ENCODE measurements at regions not wholly inside any gene's neighbourhood (a gene's known extent, or its start where the extent isn't known, plus 50 kb on each side); places are given as distances from the start of the nearest gene placed in this dataset.

DNA sequence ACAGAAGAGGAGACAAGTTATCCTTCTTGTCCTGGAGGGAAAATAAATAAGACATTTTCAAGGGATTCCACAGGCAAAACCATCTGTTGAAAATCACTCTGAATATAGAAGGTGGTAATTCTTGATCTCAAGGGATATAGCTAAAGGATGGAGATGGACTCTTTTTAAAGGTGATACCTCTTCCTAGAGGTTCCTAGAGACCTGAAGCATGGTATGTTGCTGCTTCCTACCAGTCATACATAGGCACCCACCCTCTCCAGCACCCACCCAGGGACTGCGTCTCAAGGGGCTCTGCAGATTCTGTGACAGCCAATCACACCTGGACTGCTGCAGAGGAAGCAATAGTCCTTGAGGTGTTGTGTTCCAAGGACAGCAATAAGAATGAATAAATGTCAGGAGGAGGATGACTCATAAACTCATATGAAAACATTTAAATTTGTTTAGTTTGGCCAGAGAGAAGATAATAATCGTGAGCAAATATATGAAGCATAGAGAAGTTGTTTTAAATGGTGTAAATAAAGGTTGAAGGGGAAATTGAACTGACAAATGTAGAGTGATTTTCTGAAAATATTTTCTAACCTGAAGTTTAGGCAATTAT is 741.6 kb upstream of the CBLB start (continued):
- TF ChIP-seq, protein P1, sequence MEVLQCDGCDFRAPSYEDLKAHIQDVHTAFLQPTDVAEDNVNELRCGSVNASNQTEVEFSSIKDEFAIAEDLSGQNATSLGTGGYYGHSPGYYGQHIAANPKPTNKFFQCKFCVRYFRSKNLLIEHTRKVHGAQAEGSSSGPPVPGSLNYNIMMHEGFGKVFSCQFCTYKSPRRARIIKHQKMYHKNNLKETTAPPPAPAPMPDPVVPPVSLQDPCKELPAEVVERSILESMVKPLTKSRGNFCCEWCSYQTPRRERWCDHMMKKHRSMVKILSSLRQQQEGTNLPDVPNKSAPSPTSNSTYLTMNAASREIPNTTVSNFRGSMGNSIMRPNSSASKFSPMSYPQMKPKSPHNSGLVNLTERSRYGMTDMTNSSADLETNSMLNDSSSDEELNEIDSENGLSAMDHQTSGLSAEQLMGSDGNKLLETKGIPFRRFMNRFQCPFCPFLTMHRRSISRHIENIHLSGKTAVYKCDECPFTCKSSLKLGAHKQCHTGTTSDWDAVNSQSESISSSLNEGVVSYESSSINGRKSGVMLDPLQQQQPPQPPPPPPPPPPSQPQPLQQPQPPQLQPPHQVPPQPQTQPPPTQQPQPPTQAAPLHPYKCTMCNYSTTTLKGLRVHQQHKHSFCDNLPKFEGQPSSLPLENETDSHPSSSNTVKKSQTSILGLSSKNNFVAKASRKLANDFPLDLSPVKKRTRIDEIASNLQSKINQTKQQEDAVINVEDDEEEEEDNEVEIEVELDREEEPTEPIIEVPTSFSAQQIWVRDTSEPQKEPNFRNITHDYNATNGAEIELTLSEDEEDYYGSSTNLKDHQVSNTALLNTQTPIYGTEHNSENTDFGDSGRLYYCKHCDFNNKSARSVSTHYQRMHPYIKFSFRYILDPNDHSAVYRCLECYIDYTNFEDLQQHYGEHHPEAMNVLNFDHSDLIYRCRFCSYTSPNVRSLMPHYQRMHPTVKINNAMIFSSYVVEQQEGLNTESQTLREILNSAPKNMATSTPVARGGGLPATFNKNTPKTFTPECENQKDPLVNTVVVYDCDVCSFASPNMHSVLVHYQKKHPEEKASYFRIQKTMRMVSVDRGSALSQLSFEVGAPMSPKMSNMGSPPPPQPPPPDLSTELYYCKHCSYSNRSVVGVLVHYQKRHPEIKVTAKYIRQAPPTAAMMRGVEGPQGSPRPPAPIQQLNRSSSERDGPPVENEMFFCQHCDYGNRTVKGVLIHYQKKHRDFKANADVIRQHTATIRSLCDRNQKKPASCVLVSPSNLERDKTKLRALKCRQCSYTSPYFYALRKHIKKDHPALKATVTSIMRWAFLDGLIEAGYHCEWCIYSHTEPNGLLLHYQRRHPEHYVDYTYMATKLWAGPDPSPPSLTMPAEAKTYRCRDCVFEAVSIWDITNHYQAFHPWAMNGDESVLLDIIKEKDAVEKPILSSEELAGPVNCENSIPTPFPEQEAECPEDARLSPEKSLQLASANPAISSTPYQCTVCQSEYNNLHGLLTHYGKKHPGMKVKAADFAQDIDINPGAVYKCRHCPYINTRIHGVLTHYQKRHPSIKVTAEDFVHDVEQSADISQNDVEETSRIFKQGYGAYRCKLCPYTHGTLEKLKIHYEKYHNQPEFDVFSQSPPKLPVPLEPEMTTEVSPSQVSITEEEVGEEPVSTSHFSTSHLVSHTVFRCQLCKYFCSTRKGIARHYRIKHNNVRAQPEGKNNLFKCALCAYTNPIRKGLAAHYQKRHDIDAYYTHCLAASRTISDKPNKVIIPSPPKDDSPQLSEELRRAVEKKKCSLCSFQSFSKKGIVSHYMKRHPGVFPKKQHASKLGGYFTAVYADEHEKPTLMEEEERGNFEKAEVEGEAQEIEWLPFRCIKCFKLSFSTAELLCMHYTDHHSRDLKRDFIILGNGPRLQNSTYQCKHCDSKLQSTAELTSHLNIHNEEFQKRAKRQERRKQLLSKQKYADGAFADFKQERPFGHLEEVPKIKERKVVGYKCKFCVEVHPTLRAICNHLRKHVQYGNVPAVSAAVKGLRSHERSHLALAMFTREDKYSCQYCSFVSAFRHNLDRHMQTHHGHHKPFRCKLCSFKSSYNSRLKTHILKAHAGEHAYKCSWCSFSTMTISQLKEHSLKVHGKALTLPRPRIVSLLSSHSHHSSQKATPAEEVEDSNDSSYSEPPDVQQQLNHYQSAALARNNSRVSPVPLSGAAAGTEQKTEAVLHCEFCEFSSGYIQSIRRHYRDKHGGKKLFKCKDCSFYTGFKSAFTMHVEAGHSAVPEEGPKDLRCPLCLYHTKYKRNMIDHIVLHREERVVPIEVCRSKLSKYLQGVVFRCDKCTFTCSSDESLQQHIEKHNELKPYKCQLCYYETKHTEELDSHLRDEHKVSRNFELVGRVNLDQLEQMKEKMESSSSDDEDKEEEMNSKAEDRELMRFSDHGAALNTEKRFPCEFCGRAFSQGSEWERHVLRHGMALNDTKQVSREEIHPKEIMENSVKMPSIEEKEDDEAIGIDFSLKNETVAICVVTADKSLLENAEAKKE (CRISPR knock-in tag; IDR thresholded peaks at IDR 0.05), result no peak
- TF ChIP-seq ZNF331 (CRISPR knock-in tag; IDR thresholded peaks at IDR 0.05; ENCODE audit: low read depth), result no peak
- no peak for TF ChIP-seq JUNB (IDR thresholded peaks at IDR 0.05; ENCODE audit: unreplicated experiment)
- TF ChIP-seq NANOG (IDR thresholded peaks at IDR 0.05; ENCODE audit: borderline replicate concordance), result no peak

DNA sequence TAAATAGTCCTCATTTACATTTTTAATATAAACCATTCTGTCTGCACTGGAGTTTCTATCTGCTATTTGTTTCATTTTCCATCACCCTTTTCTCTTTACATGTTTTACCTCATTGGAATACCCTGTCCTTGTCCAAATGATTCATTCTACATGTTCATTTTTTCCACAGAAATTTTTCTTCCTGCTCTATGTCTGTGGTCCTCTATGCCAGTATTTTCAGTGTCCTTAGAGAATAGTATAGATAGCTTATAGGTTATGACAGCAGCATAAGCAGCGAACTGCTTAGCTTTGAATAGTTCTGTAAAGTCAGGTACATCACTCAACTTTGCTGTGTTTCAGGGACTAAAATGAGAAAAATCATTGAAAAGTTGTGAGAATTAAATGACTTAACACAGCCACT is 742.3 kb upstream of the CBLB start:
- Histone ChIP-seq H3K36me3 (ENCODE audit: insufficient read depth) (no peaks in the 10 kb centered on the region), H3K9me2 (ENCODE audit: insufficient read depth) (no peaks in the 10 kb centered on the region; the same call in 1 of the 2 replicates), H4K20me1 (replicated peaks; ENCODE audit: insufficient read depth) (no peaks in the 10 kb centered on the region), H3K4me2 (no peak overlapping the region), H2AFZ (no peak overlapping the region), H3K27me3 (ENCODE audit: insufficient read depth) (no peaks in the 10 kb centered on the region), H3K27ac (ENCODE audit: low read depth) (no peak overlapping the region), H3K79me2 (replicated peaks; ENCODE audit: insufficient read depth) (no peaks in the 10 kb centered on the region), H3K4me3 (no peak overlapping the region), H3K4me1 (ENCODE audit: insufficient read depth) (no peaks in the 10 kb centered on the region), H3F3A (replicated peaks; ENCODE audit: low read depth) (no peaks in the 10 kb centered on the region)
- Mint-ChIP-seq H3K27ac (no peak overlapping the region), H3K27me3 (ENCODE audit: insufficient read depth, low read depth, poor library complexity) (no peaks in the 10 kb centered on the region), H3K9me3 (peaks cover 31% of the 10 kb centered on the region), H3K4me3 (no peak overlapping the region), H3K36me3 (ENCODE audit: low read depth) (peaks cover 41% of the 10 kb centered on the region), H3K4me1 (peaks cover 21% of the 10 kb centered on the region)
- no peak for DNase-seq (ENCODE audit: low spot score)
- no peak for ATAC-seq
- TF ChIP-seq EZH2 (IDR thresholded peaks at IDR 0.05; ENCODE audit: low read depth, unreplicated experiment) (no peak), EZH2phosphoT487 (IDR thresholded peaks at IDR 0.05; ENCODE audit: unreplicated experiment) (no peak), JUNB (IDR thresholded peaks at IDR 0.05; ENCODE audit: unreplicated experiment) (no peak), STAT1 (IDR thresholded peaks at IDR 0.05; ENCODE audit: unreplicated experiment) (no peak), ZNF331 (CRISPR knock-in tag; IDR thresholded peaks at IDR 0.05; ENCODE audit: low read depth) (no peak), ZNF114 (CRISPR knock-in tag; IDR thresholded peaks at IDR 0.05) (no peak), NANOG (IDR thresholded peaks at IDR 0.05; ENCODE audit: borderline replicate concordance) (no peak), CREB1 (CRISPR knock-in tag; IDR thresholded peaks at IDR 0.05; ENCODE audit: low read depth) (no peak), POLR2AphosphoS5 (IDR thresholded peaks at IDR 0.05; ENCODE audit: low read depth) (no peak)
- TF ChIP-seq, protein P2, sequence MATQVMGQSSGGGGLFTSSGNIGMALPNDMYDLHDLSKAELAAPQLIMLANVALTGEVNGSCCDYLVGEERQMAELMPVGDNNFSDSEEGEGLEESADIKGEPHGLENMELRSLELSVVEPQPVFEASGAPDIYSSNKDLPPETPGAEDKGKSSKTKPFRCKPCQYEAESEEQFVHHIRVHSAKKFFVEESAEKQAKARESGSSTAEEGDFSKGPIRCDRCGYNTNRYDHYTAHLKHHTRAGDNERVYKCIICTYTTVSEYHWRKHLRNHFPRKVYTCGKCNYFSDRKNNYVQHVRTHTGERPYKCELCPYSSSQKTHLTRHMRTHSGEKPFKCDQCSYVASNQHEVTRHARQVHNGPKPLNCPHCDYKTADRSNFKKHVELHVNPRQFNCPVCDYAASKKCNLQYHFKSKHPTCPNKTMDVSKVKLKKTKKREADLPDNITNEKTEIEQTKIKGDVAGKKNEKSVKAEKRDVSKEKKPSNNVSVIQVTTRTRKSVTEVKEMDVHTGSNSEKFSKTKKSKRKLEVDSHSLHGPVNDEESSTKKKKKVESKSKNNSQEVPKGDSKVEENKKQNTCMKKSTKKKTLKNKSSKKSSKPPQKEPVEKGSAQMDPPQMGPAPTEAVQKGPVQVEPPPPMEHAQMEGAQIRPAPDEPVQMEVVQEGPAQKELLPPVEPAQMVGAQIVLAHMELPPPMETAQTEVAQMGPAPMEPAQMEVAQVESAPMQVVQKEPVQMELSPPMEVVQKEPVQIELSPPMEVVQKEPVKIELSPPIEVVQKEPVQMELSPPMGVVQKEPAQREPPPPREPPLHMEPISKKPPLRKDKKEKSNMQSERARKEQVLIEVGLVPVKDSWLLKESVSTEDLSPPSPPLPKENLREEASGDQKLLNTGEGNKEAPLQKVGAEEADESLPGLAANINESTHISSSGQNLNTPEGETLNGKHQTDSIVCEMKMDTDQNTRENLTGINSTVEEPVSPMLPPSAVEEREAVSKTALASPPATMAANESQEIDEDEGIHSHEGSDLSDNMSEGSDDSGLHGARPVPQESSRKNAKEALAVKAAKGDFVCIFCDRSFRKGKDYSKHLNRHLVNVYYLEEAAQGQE (IDR thresholded peaks at IDR 0.05; ENCODE audit: unreplicated experiment), result no peak
- TF ChIP-seq, protein P3, sequence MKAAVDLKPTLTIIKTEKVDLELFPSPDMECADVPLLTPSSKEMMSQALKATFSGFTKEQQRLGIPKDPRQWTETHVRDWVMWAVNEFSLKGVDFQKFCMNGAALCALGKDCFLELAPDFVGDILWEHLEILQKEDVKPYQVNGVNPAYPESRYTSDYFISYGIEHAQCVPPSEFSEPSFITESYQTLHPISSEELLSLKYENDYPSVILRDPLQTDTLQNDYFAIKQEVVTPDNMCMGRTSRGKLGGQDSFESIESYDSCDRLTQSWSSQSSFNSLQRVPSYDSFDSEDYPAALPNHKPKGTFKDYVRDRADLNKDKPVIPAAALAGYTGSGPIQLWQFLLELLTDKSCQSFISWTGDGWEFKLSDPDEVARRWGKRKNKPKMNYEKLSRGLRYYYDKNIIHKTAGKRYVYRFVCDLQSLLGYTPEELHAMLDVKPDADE (IDR thresholded peaks at IDR 0.05), result no peak
- TF ChIP-seq, protein P4, sequence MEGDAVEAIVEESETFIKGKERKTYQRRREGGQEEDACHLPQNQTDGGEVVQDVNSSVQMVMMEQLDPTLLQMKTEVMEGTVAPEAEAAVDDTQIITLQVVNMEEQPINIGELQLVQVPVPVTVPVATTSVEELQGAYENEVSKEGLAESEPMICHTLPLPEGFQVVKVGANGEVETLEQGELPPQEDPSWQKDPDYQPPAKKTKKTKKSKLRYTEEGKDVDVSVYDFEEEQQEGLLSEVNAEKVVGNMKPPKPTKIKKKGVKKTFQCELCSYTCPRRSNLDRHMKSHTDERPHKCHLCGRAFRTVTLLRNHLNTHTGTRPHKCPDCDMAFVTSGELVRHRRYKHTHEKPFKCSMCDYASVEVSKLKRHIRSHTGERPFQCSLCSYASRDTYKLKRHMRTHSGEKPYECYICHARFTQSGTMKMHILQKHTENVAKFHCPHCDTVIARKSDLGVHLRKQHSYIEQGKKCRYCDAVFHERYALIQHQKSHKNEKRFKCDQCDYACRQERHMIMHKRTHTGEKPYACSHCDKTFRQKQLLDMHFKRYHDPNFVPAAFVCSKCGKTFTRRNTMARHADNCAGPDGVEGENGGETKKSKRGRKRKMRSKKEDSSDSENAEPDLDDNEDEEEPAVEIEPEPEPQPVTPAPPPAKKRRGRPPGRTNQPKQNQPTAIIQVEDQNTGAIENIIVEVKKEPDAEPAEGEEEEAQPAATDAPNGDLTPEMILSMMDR (conservative IDR thresholded peaks at IDR 0.05; ENCODE audit: low read depth in 2 of 2), result no peak

Measured in GM23338 (cell line).